ENCODE measurements at regions not wholly inside any gene's neighbourhood (a gene's known extent, or its start where the extent isn't known, plus 50 kb on each side); places are given as distances from the start of the nearest gene placed in this dataset.
"Not testable (repeated sequence)": the region's sequence is repeated elsewhere in the genome, so short reads cannot be mapped to it uniquely, and the experiment has no call there.

- no peak for TF ChIP-seq CTCF (IDR thresholded peaks at IDR 0.05)
- no peaks in the 10 kb centered on the region for H3K4me1 ChIP-seq
- H3K27me3 ChIP-seq, result no peaks in the 10 kb centered on the region
- no peak overlapping the region for H3K9ac ChIP-seq (ENCODE audit: low read depth in 2 of 2, low read length in 2 of 2)
- H3K4me3 ChIP-seq, result no peak overlapping the region
- no peaks in the 10 kb centered on the region for H3K36me3 ChIP-seq
- no peak for DNase-seq
- no peaks in the 10 kb centered on the region for H3K9me3 ChIP-seq
- intact Hi-C loops (cut with DNase I), result no loop called here
- H3K27ac ChIP-seq, result no peak overlapping the region
These were observed 629.6 kb downstream of the SLC16A7 start for GRCh38 chr12:60225216-60226000.

GRCh38 chr12:60227916-60228315, 632.1 kb downstream of the SLC16A7 start:
- Histone ChIP-seq H3K27me3 (no peaks in the 10 kb centered on the region), H3K4me3 (no peak overlapping the region), H3K27ac (no peak overlapping the region), H3K4me1 (no peaks in the 10 kb centered on the region), H3K9me3 (no peaks in the 10 kb centered on the region), H3K36me3 (no peaks in the 10 kb centered on the region), H3K9ac (ENCODE audit: low read depth in 2 of 2, low read length in 2 of 2) (no peak overlapping the region)
- TF ChIP-seq CTCF (IDR thresholded peaks at IDR 0.05), result no peak
- intact Hi-C loops (cut with DNase I), result no loop called here
- no peak for DNase-seq

GRCh38 chr12:60230056-60230455, 634.2 kb downstream of the SLC16A7 start:
- no peak for TF ChIP-seq CTCF (IDR thresholded peaks at IDR 0.05)

GRCh38 chr12:60231303-60231702, 635.5 kb downstream of the SLC16A7 start:
- DNase-seq, result no peak
- intact Hi-C loops (cut with DNase I), result no loop called here
- Histone ChIP-seq H3K27me3 (no peaks in the 10 kb centered on the region), H3K9me3 (no peaks in the 10 kb centered on the region), H3K4me3 (no peak overlapping the region), H3K9ac (ENCODE audit: low read depth in 2 of 2, low read length in 2 of 2) (no peak overlapping the region), H3K36me3 (no peaks in the 10 kb centered on the region), H3K4me1 (no peaks in the 10 kb centered on the region), H3K27ac (no peak overlapping the region)
- no peak for TF ChIP-seq CTCF (IDR thresholded peaks at IDR 0.05)

More at GRCh38 chr12:60230056-60230455, 634.2 kb downstream of the SLC16A7 start:
- Histone ChIP-seq H3K36me3 (no peaks in the 10 kb centered on the region), H3K27me3 (no peaks in the 10 kb centered on the region), H3K4me1 (no peaks in the 10 kb centered on the region), H3K9ac (ENCODE audit: low read depth in 2 of 2, low read length in 2 of 2) (no peak overlapping the region), H3K4me3 (no peak overlapping the region), H3K27ac (no peak overlapping the region), H3K9me3 (no peaks in the 10 kb centered on the region)
- intact Hi-C loops (cut with DNase I), result no loop called here
- no peak for DNase-seq

GRCh38 chr12:60231976-60232907, 636.4 kb downstream of the SLC16A7 start:
- no peaks in the 10 kb centered on the region for H3K27me3 ChIP-seq
- no peak overlapping the region for H3K27ac ChIP-seq
- no peak for DNase-seq
- H3K4me3 ChIP-seq, result no peak overlapping the region
- H3K4me1 ChIP-seq, result no peaks in the 10 kb centered on the region
- no peak overlapping the region for H3K9ac ChIP-seq (ENCODE audit: low read depth in 2 of 2, low read length in 2 of 2)
- no peak for TF ChIP-seq CTCF (IDR thresholded peaks at IDR 0.05)
- intact Hi-C loops (cut with DNase I), result no loop called here
- no peaks in the 10 kb centered on the region for H3K36me3 ChIP-seq
- H3K9me3 ChIP-seq, result no peaks in the 10 kb centered on the region

- H3K9me3 ChIP-seq; H3K9ac ChIP-seq (ENCODE audit: low read depth in 2 of 2, low read length in 2 of 2); H3K27ac ChIP-seq; H3K4me3 ChIP-seq; H3K27me3 ChIP-seq; intact Hi-C loops (cut with DNase I); H3K4me1 ChIP-seq; DNase-seq; H3K36me3 ChIP-seq: not testable (repeated sequence)
These were observed 638.9 kb downstream of the SLC16A7 start for GRCh38 chr12:60234611-60235195.

All from colonic mucosa (tissue), 4 donors.